GM10266 (cell line): ENCODE measurements at regions not wholly inside any gene's neighbourhood (a gene's known extent, or its start where the extent isn't known, plus 50 kb on each side); places are given as distances from the start of the nearest gene placed in this dataset.

Experiments used
- DNase-seq: peaks from one replicate; pipeline ENCODE4 v3.0.0; 2012; ENCODE audit errors: extremely low spot score
- TF ChIP-seq, protein P1 (sequence below): IDR thresholded peaks from 2 replicates; pipeline ENCODE4 v1.5.1; 2012; ENCODE audit warnings: mild to moderate bottlenecking, low read depth; ENCODE audit not compliant: control insufficient read depth, insufficient read depth; ENCODE audit errors: missing control alignments

- TF ChIP-seq, protein P1, sequence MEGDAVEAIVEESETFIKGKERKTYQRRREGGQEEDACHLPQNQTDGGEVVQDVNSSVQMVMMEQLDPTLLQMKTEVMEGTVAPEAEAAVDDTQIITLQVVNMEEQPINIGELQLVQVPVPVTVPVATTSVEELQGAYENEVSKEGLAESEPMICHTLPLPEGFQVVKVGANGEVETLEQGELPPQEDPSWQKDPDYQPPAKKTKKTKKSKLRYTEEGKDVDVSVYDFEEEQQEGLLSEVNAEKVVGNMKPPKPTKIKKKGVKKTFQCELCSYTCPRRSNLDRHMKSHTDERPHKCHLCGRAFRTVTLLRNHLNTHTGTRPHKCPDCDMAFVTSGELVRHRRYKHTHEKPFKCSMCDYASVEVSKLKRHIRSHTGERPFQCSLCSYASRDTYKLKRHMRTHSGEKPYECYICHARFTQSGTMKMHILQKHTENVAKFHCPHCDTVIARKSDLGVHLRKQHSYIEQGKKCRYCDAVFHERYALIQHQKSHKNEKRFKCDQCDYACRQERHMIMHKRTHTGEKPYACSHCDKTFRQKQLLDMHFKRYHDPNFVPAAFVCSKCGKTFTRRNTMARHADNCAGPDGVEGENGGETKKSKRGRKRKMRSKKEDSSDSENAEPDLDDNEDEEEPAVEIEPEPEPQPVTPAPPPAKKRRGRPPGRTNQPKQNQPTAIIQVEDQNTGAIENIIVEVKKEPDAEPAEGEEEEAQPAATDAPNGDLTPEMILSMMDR: no peak
- DNase-seq: no peak
These were observed 953.3 kb upstream of the SLC35B3 start for GRCh38 chr6:9388596-9388995.

GRCh38 chr6:9380568-9380967 is 945.2 kb upstream of the SLC35B3 start:
- TF ChIP-seq, protein P1: no peak

GRCh38 chr6:9373308-9373707 is 938.0 kb upstream of the SLC35B3 start:
- DNase-seq: no peak
- TF ChIP-seq, protein P1: no peak

More at GRCh38 chr6:9380568-9380967, 945.2 kb upstream of the SLC35B3 start:
- DNase-seq: no peak

DNA sequence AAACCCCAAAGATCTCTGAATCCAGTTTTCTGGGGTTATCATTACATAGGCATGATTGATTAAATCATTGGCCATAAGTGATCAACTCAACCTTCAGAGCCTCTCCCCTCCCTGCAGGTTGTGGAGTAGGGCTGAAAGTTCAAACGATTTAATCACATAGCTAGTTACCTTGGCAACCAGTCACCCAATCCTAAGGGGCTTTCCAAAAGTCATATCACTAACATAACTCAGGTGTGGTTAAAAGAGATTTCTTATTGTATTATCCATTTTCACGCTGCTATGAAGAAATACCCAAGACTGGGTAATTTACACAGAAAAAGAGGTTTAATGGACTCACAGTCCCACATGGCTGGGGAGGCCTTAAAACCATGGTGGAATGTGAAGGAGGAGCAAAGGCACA is 935.1 kb upstream of the SLC35B3 start:
- no peak for DNase-seq
- TF ChIP-seq, protein P1: no peak

DNA sequence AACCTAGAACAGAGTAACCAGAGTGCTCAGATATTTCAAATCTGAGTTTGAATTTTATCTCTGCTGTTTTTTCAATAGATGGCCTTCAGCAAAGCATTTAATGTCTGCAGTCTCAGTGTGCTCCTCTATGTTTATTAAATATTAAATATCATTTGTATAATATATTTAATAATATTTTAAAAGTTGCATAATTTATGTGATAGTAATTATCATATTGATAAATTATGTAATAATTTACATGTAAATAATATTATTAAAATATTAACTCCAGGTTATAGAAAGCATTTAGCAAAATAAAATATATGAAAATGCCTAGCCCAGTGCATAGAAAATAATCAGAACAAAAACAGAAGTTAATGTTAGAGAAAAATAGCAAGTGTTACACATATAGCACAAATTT is 930.0 kb upstream of the SLC35B3 start:
- TF ChIP-seq, protein P1: no peak
- DNase-seq: no peak

- TF ChIP-seq, protein P1: no peak
- no peak for DNase-seq
These were observed 926.4 kb upstream of the SLC35B3 start for GRCh38 chr6:9361749-9362148.

DNA sequence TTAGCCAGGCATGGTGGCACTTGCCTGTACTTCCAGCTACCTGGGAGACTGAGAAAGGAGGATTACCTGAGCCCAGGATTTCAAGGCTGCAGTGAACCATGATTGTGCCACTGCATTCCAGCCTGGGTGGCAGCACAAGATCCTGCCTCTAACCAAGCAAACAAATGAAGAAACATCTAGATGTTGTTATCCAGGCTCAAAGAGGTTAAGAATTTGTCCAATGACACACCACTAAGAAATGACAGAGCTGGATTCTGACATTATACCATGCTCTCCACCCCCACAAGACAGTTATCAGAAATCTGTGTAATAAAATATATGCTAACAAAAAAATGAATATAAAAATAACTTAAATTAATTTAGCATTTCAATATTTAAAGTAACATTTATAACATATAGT is 925.5 kb upstream of the SLC35B3 start:
- no peak for DNase-seq
- TF ChIP-seq, protein P1: no peak
